Sigmoid colon (tissue), 6 donors: ENCODE measurements at regions not wholly inside any gene's neighbourhood (a gene's known extent, or its start where the extent isn't known, plus 50 kb on each side); places are given as distances from the start of the nearest gene placed in this dataset.

ENCODE experiments used
- DNase-seq: peaks from one replicate; pipeline ENCODE4 v3.0.0-alpha.2; 2019
- H3K27ac ChIP-seq, 4 donors: fragments of 200-600 bp; sonication (generic); one replicate each; pipeline ENCODE4 v1.5.1; 2016 to 2019; ENCODE audit warnings: mild to moderate bottlenecking in 1 of 4
- H3K27me3 ChIP-seq, 3 donors: fragments of 200-600 bp; sonication (generic); one replicate each; pipeline ENCODE4 v1.5.1; 2019; ENCODE audit warnings: mild to moderate bottlenecking in 1 of 3
- H3K36me3 ChIP-seq, 4 donors: fragments of 200-600 bp; sonication (generic); one replicate each; pipeline ENCODE4 v1.5.1; 2016 to 2019
- H3K4me1 ChIP-seq, 4 donors: fragments of 200-600 bp; sonication (generic); one replicate each; pipeline ENCODE4 v1.5.1; 2017 to 2019
- H3K4me3 ChIP-seq, 4 donors: fragments of 200-600 bp; sonication (generic); one replicate each; pipeline ENCODE4 v1.5.1; 2017 to 2019; ENCODE audit warnings: mild to moderate bottlenecking in 2 of 4, moderate library complexity in 1 of 4
- H3K9me3 ChIP-seq, 4 donors: fragments of 200-600 bp in 3 of 4; sonication (generic) in 3 of 4; one replicate each; pipeline versions ENCODE4 v1.5.1 to v1.6.1; 2013 to 2019
- EP300 ChIP-seq, 4 donors: sonication (generic); formaldehyde crosslinking; IDR thresholded peaks; one replicate each; pipeline ENCODE4 v1.6.1; 2017; ENCODE audit warnings: antibody characterized with exemption in 4 of 4
- POLR2A ChIP-seq, 2 donors: fragments of 450-650 bp; IDR thresholded peaks; one replicate each; pipeline ENCODE4 v1.6.1; 2016; ENCODE audit warnings: antibody characterized with exemption in 2 of 2, mild to moderate bottlenecking in 2 of 2, moderate library complexity in 2 of 2
- POLR2AphosphoS5 ChIP-seq, 4 donors: sonication (generic); formaldehyde crosslinking; IDR thresholded peaks; one replicate each; pipeline ENCODE4 v1.6.1; 2017; ENCODE audit warnings: antibody characterized with exemption in 4 of 4
- WGBS, 2 donors: extraction: QIAGEN DNeasy Blood & Tissue Kit; methylation state at CpG; one replicate each; pipeline ENCODE4 v1.1.7; 2013; 5-methylcytosine and 5-hydroxymethylcytosine counted together
- intact Hi-C: fragments of 100-400 bp; cut with DNase I; formaldehyde crosslinking; loops from one replicate; pipeline ENCODE4 v1.15.1; 2023
- TF ChIP-seq, protein P1 (sequence below), 4 experiments: fragments of 450-650 bp in 3 of 4; fragments of 200-600 bp in 1 of 4; IDR thresholded peaks; one replicate each; pipeline ENCODE4 v1.5.1; 2016 to 2019; ENCODE audit warnings: antibody characterized with exemption in 4 of 4, mild to moderate bottlenecking in 3 of 4, moderate library complexity in 2 of 4
- donor health status: healthy with polysubstance abuse.
- donor health status: healthy.

DNA sequence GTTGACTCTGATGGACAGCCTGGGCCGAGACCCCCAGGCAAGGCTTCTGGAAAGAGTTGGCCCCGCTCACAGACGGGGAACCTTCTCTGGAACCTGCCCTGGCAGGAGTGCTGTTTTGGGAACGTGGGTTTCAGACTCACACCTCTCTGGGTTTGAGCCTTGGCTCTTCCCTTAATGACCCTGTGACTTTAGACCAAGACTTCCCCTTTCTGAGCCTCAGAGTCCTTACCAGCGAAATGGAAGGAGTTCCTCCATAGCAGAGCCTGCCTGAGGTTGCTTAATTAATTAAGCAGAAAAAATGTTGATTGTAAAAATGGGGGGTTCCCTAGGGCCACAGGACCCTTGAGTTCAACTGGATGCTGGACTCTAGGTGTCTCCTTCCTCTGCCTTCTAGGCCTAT lies 408.2 kb downstream of the SEC14L1 start:
- Histone ChIP-seq H3K4me3 (no peak overlapping the region), H3K27ac (no peak overlapping the region), H3K36me3 (no peaks in the 10 kb centered on the region), H3K27me3 (no peaks in the 10 kb centered on the region), H3K4me1 (peaks cover 0 to 27% (median 11%) of the 10 kb centered on the region in 4 donors), H3K9me3 (no peaks in the 10 kb centered on the region)
- intact Hi-C loops: no loop called here
- no peak for DNase-seq
- WGBS, 2 donors: 59 to 64% methylated on average over 5 of the region's 5 CpGs
- no peak for TF ChIP-seq EP300 (IDR thresholded peaks at IDR 0.05)
- TF ChIP-seq POLR2AphosphoS5 (IDR thresholded peaks at IDR 0.05): no peak
- TF ChIP-seq, protein P1, sequence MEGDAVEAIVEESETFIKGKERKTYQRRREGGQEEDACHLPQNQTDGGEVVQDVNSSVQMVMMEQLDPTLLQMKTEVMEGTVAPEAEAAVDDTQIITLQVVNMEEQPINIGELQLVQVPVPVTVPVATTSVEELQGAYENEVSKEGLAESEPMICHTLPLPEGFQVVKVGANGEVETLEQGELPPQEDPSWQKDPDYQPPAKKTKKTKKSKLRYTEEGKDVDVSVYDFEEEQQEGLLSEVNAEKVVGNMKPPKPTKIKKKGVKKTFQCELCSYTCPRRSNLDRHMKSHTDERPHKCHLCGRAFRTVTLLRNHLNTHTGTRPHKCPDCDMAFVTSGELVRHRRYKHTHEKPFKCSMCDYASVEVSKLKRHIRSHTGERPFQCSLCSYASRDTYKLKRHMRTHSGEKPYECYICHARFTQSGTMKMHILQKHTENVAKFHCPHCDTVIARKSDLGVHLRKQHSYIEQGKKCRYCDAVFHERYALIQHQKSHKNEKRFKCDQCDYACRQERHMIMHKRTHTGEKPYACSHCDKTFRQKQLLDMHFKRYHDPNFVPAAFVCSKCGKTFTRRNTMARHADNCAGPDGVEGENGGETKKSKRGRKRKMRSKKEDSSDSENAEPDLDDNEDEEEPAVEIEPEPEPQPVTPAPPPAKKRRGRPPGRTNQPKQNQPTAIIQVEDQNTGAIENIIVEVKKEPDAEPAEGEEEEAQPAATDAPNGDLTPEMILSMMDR (IDR thresholded peaks at IDR 0.05): no peak
- TF ChIP-seq POLR2A (IDR thresholded peaks at IDR 0.05): no peak

DNA sequence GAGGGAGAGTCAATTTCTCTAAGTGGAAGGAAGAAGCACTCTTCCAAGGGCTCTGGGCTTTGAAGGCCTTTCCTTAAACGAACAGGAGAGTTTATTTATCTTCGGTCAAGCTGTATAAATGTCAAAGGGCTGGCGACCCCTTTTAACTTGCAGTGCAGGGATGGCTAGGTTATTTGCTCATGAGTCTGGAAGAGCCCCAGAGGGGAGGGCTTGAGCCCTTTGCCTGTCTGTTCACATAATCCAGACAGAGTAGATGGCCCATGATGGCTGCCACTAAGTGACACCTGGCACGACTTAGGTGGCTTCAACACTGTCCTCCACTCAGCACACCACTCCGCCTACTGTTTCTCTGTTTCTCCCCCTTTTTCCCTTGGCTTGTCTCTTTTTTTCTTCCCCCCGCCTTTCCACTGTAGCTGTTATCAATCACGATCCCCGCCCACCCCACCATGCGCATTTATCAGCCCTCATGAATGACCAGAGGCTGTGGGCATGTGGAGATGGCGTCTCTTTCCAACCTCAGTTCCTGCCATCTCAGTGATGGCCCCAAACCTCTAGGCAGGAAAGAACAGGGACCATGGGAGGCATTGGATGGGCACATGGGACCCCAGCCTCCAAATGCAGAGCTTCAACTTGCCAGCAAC lies 408.7 kb upstream of the TNRC6C start:
- Histone ChIP-seq H3K27ac (no peak overlapping the region), H3K36me3 (no peaks in the 10 kb centered on the region), H3K4me3 (no peak overlapping the region), H3K4me1 (peaks cover 0 to 29% (median 12%) of the 10 kb centered on the region in 4 donors), H3K9me3 (no peaks in the 10 kb centered on the region), H3K27me3 (no peaks in the 10 kb centered on the region)
- 73 to 82% methylated on average over 10 of the region's 10 CpGs for WGBS, 2 donors
- DNase-seq: no peak
- no peak for TF ChIP-seq POLR2AphosphoS5 (IDR thresholded peaks at IDR 0.05)
- TF ChIP-seq, protein P1 (IDR thresholded peaks at IDR 0.05): no peak
- TF ChIP-seq EP300 (IDR thresholded peaks at IDR 0.05): no peak
- TF ChIP-seq POLR2A (IDR thresholded peaks at IDR 0.05): no peak
- intact Hi-C loops: no loop called here

DNA sequence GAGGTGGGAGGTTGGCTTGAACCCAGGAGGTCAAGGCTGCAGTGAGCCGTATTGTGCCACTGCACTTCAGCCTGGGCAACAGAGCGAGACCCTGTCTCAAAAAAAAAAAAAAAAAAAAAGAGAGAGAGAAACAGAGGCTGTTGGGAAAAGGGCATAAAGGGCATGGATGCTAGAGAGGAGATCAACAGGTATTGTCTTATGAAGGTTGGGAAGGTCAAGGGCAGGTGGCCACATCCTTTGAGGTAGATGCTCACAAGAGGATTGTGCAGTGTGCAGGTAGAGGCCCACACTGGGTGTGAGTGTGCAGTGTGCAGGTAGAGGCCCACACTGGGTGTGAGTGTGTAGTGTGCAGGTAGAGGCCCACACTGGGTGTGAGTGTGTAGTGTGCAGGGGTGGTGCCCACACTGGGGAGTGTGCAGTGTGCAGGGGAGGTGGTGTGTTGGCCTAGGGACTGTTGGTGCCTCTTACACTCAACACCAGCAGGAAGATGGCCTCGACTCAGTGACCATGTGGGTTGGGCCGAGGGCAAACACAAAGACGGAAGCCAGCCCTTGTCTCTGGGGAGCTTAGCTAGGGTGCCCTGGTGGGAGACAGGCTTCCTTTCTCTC lies 404.9 kb upstream of the TNRC6C start:
- intact Hi-C loops: no loop called here
- DNase-seq: no peak
- Histone ChIP-seq H3K36me3 (no peaks in the 10 kb centered on the region), H3K9me3 (no peaks in the 10 kb centered on the region), H3K27ac (no peak overlapping the region), H3K4me3 (no peak overlapping the region), H3K27me3 (peaks cover 0 to 10% (median 0%) of the 10 kb centered on the region in 3 donors), H3K4me1 (peaks cover 0 to 20% (median 14%) of the 10 kb centered on the region in 4 donors)
- TF ChIP-seq, protein P1 (IDR thresholded peaks at IDR 0.05): no peak
- TF ChIP-seq POLR2AphosphoS5 (IDR thresholded peaks at IDR 0.05) (no peak), EP300 (IDR thresholded peaks at IDR 0.05) (no peak), POLR2A (IDR thresholded peaks at IDR 0.05) (no peak)
- 79 to 89% methylated on average over 5 of the region's 5 CpGs for WGBS, 2 donors

DNA sequence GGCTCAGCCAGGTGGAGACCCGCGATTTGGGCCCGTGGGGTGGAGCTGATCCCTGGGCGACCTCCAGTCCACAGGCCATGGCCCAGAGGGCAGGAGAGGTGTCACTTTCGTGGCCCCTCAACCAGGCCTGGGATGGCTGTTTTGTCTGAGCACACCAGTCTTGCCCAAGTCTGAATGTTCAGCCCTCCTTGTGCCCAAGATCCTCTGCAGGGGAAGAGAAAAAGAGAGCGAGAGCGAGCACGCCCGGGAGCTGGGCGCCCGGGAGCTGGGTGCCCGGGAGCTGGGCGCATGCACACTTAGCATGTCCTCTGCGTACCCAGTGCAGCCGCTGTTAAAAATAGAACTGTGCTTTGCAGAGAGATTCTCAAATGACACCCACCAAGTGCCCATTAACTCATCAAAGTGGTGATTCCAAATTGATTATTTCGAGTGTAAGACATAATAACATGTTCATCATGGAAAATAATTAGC lies 403.3 kb upstream of the TNRC6C start:
- peaks cover 0 to 15% (median 14%) of the 10 kb centered on the region in 4 donors for H3K4me1 ChIP-seq
- H3K27ac ChIP-seq: peak overlapping the region in 2 of 4 donors; percentile 31 to 40
- no peak for TF ChIP-seq POLR2AphosphoS5 (IDR thresholded peaks at IDR 0.05)
- no peak for TF ChIP-seq POLR2A (IDR thresholded peaks at IDR 0.05)
- TF ChIP-seq EP300 (IDR thresholded peaks at IDR 0.05): no peak
- TF ChIP-seq, protein P1 (IDR thresholded peaks at IDR 0.05): no peak
- no peak overlapping the region for H3K4me3 ChIP-seq
- no peaks in the 10 kb centered on the region for H3K36me3 ChIP-seq
- no peak for DNase-seq
- intact Hi-C loops: no loop called here
- 86 to 92% methylated on average over 16 of the region's 16 CpGs for WGBS, 2 donors
- H3K9me3 ChIP-seq: no peaks in the 10 kb centered on the region
- peaks cover 0 to 10% (median 0%) of the 10 kb centered on the region in 3 donors for H3K27me3 ChIP-seq
